ENCODE measurements at regions not wholly inside any gene's neighbourhood (a gene's known extent, or its start where the extent isn't known, plus 50 kb on each side); places are given as distances from the start of the nearest gene placed in this dataset.

GRCh38 chr2:878245-878930 is 72.3 kb upstream of the SNTG2 start:
- Histone ChIP-seq H3K27ac (ENCODE audit: low read depth, low read length) (no peak overlapping the region), H3K27me3 (ENCODE audit: control insufficient read depth in 5 of 5, insufficient read depth in 4 of 5, low read length in 5 of 5) (peaks cover 0 to 35% (median 18%) of the 10 kb centered on the region in 5 donors), H3K9me3 (ENCODE audit: control insufficient read depth in 5 of 5, low read length in 5 of 5) (peaks cover 0 to 4% (median 0%) of the 10 kb centered on the region in 5 donors), H3K36me3 (ENCODE audit: control insufficient read depth in 5 of 5, insufficient read depth in 5 of 5, low read length in 5 of 5) (no peaks in the 10 kb centered on the region), H3K4me1 (ENCODE audit: control insufficient read depth in 5 of 5, insufficient read depth in 5 of 5, low read length in 5 of 5) (peaks cover 0 to 13% (median 0%) of the 10 kb centered on the region in 5 donors), H3K9ac (ENCODE audit: low read length in 5 of 5) (peak overlapping the region in 1 of 5 donors; percentile 71), H3K4me3 (ENCODE audit: low read depth in 1 of 5, low read length in 5 of 5) (no peak overlapping the region)

GRCh38 chr2:877747-878146 is 72.9 kb upstream of the SNTG2 start:
- Histone ChIP-seq H3K4me1 (ENCODE audit: control insufficient read depth in 5 of 5, insufficient read depth in 5 of 5, low read length in 5 of 5) (peaks cover 0 to 11% (median 0%) of the 10 kb centered on the region in 5 donors), H3K9me3 (ENCODE audit: control insufficient read depth in 5 of 5, low read length in 5 of 5) (peaks cover 0 to 4% (median 0%) of the 10 kb centered on the region in 5 donors), H3K27ac (ENCODE audit: low read depth, low read length) (no peak overlapping the region), H3K27me3 (ENCODE audit: control insufficient read depth in 5 of 5, insufficient read depth in 4 of 5, low read length in 5 of 5) (peaks cover 0 to 31% (median 16%) of the 10 kb centered on the region in 5 donors), H3K4me3 (ENCODE audit: low read depth in 1 of 5, low read length in 5 of 5) (no peak overlapping the region), H3K9ac (ENCODE audit: low read length in 5 of 5) (no peak overlapping the region), H3K36me3 (ENCODE audit: control insufficient read depth in 5 of 5, insufficient read depth in 5 of 5, low read length in 5 of 5) (no peaks in the 10 kb centered on the region)

GRCh38 chr2:875687-876615 is 74.7 kb upstream of the SNTG2 start:
- Histone ChIP-seq H3K27me3 (ENCODE audit: control insufficient read depth in 5 of 5, insufficient read depth in 4 of 5, low read length in 5 of 5) (peaks cover 0 to 30% (median 16%) of the 10 kb centered on the region in 5 donors), H3K4me3 (ENCODE audit: low read depth in 1 of 5, low read length in 5 of 5) (no peak overlapping the region), H3K9me3 (ENCODE audit: control insufficient read depth in 5 of 5, low read length in 5 of 5) (peaks cover 0 to 4% (median 0%) of the 10 kb centered on the region in 5 donors), H3K9ac (ENCODE audit: low read length in 5 of 5) (no peak overlapping the region), H3K27ac (ENCODE audit: low read depth, low read length) (no peak overlapping the region), H3K36me3 (ENCODE audit: control insufficient read depth in 5 of 5, insufficient read depth in 5 of 5, low read length in 5 of 5) (no peaks in the 10 kb centered on the region), H3K4me1 (ENCODE audit: control insufficient read depth in 5 of 5, insufficient read depth in 5 of 5, low read length in 5 of 5) (peaks cover 0 to 11% (median 0%) of the 10 kb centered on the region in 5 donors)

- no peaks in the 10 kb centered on the region for H3K36me3 ChIP-seq (ENCODE audit: control insufficient read depth in 5 of 5, insufficient read depth in 5 of 5, low read length in 5 of 5)
- no peak overlapping the region for H3K9ac ChIP-seq (ENCODE audit: low read length in 5 of 5)
- H3K4me3 ChIP-seq (ENCODE audit: low read depth in 1 of 5, low read length in 5 of 5): no peak overlapping the region
- H3K9me3 ChIP-seq (ENCODE audit: control insufficient read depth in 5 of 5, low read length in 5 of 5): peaks cover 0 to 4% (median 0%) of the 10 kb centered on the region in 5 donors
- peaks cover 9 to 31% (median 18%) of the 10 kb centered on the region in 5 donors for H3K27me3 ChIP-seq (ENCODE audit: control insufficient read depth in 5 of 5, insufficient read depth in 4 of 5, low read length in 5 of 5)
- peaks cover 0 to 4% (median 0%) of the 10 kb centered on the region in 5 donors for H3K4me1 ChIP-seq (ENCODE audit: control insufficient read depth in 5 of 5, insufficient read depth in 5 of 5, low read length in 5 of 5)
- H3K27ac ChIP-seq (ENCODE audit: low read depth, low read length): no peak overlapping the region
These were observed 76.7 kb upstream of the SNTG2 start for GRCh38 chr2:873651-874580.

GRCh38 chr2:873027-873426 is 77.6 kb upstream of the SNTG2 start:
- H3K27ac ChIP-seq (ENCODE audit: low read depth, low read length): no peak overlapping the region

GRCh38 chr2:871926-872680 is 78.5 kb upstream of the SNTG2 start:
- Histone ChIP-seq H3K36me3 (ENCODE audit: control insufficient read depth in 5 of 5, insufficient read depth in 5 of 5, low read length in 5 of 5) (no peaks in the 10 kb centered on the region), H3K9me3 (ENCODE audit: control insufficient read depth in 5 of 5, low read length in 5 of 5) (no peaks in the 10 kb centered on the region), H3K27ac (ENCODE audit: low read depth, low read length) (no peak overlapping the region), H3K27me3 (ENCODE audit: control insufficient read depth in 5 of 5, insufficient read depth in 4 of 5, low read length in 5 of 5) (peaks cover 9 to 31% (median 18%) of the 10 kb centered on the region in 5 donors), H3K4me3 (ENCODE audit: low read depth in 1 of 5, low read length in 5 of 5) (no peak overlapping the region), H3K9ac (ENCODE audit: low read length in 5 of 5) (no peak overlapping the region), H3K4me1 (ENCODE audit: control insufficient read depth in 5 of 5, insufficient read depth in 5 of 5, low read length in 5 of 5) (no peaks in the 10 kb centered on the region)

More at GRCh38 chr2:873027-873426, 77.6 kb upstream of the SNTG2 start:
- Histone ChIP-seq H3K4me3 (ENCODE audit: low read depth in 1 of 5, low read length in 5 of 5) (no peak overlapping the region), H3K9me3 (ENCODE audit: control insufficient read depth in 5 of 5, low read length in 5 of 5) (no peaks in the 10 kb centered on the region), H3K27me3 (ENCODE audit: control insufficient read depth in 5 of 5, insufficient read depth in 4 of 5, low read length in 5 of 5) (peaks cover 9 to 31% (median 18%) of the 10 kb centered on the region in 5 donors), H3K9ac (ENCODE audit: low read length in 5 of 5) (no peak overlapping the region), H3K36me3 (ENCODE audit: control insufficient read depth in 5 of 5, insufficient read depth in 5 of 5, low read length in 5 of 5) (no peaks in the 10 kb centered on the region), H3K4me1 (ENCODE audit: control insufficient read depth in 5 of 5, insufficient read depth in 5 of 5, low read length in 5 of 5) (no peaks in the 10 kb centered on the region)

- Histone ChIP-seq H3K4me1 (ENCODE audit: control insufficient read depth in 5 of 5, insufficient read depth in 5 of 5, low read length in 5 of 5) (no peaks in the 10 kb centered on the region), H3K36me3 (ENCODE audit: control insufficient read depth in 5 of 5, insufficient read depth in 5 of 5, low read length in 5 of 5) (no peaks in the 10 kb centered on the region), H3K27me3 (ENCODE audit: control insufficient read depth in 5 of 5, insufficient read depth in 4 of 5, low read length in 5 of 5) (peaks cover 12 to 31% (median 18%) of the 10 kb centered on the region in 5 donors), H3K27ac (ENCODE audit: low read depth, low read length) (no peak overlapping the region), H3K9ac (ENCODE audit: low read length in 5 of 5) (no peak overlapping the region), H3K9me3 (ENCODE audit: control insufficient read depth in 5 of 5, low read length in 5 of 5) (no peaks in the 10 kb centered on the region), H3K4me3 (ENCODE audit: low read depth in 1 of 5, low read length in 5 of 5) (no peak overlapping the region)
These were observed 79.4 kb upstream of the SNTG2 start for GRCh38 chr2:871175-871727.

- Histone ChIP-seq H3K9me3 (ENCODE audit: control insufficient read depth in 5 of 5, low read length in 5 of 5) (no peaks in the 10 kb centered on the region), H3K27me3 (ENCODE audit: control insufficient read depth in 5 of 5, insufficient read depth in 4 of 5, low read length in 5 of 5) (peaks cover 15 to 35% (median 18%) of the 10 kb centered on the region in 5 donors), H3K9ac (ENCODE audit: low read length in 5 of 5) (no peak overlapping the region), H3K36me3 (ENCODE audit: control insufficient read depth in 5 of 5, insufficient read depth in 5 of 5, low read length in 5 of 5) (no peaks in the 10 kb centered on the region), H3K4me3 (ENCODE audit: low read depth in 1 of 5, low read length in 5 of 5) (no peak overlapping the region), H3K4me1 (ENCODE audit: control insufficient read depth in 5 of 5, insufficient read depth in 5 of 5, low read length in 5 of 5) (peaks cover 0 to 2% (median 0%) of the 10 kb centered on the region in 5 donors), H3K27ac (ENCODE audit: low read depth, low read length) (no peak overlapping the region)
These were observed 80.2 kb upstream of the SNTG2 start for GRCh38 chr2:870426-870825.

GRCh38 chr2:869894-870293 is 80.8 kb upstream of the SNTG2 start:
- H3K27ac ChIP-seq (ENCODE audit: low read depth, low read length): no peak overlapping the region

More at GRCh38 chr2:869894-870293, 80.8 kb upstream of the SNTG2 start:
- peaks cover 15 to 35% (median 18%) of the 10 kb centered on the region in 5 donors for H3K27me3 ChIP-seq (ENCODE audit: control insufficient read depth in 5 of 5, insufficient read depth in 4 of 5, low read length in 5 of 5)
- no peaks in the 10 kb centered on the region for H3K36me3 ChIP-seq (ENCODE audit: control insufficient read depth in 5 of 5, insufficient read depth in 5 of 5, low read length in 5 of 5)
- H3K4me1 ChIP-seq (ENCODE audit: control insufficient read depth in 5 of 5, insufficient read depth in 5 of 5, low read length in 5 of 5): peaks cover 0 to 2% (median 0%) of the 10 kb centered on the region in 5 donors
- H3K9ac ChIP-seq (ENCODE audit: low read length in 5 of 5): no peak overlapping the region
- H3K4me3 ChIP-seq (ENCODE audit: low read depth in 1 of 5, low read length in 5 of 5): no peak overlapping the region
- H3K9me3 ChIP-seq (ENCODE audit: control insufficient read depth in 5 of 5, low read length in 5 of 5): no peaks in the 10 kb centered on the region

All from subcutaneous abdominal adipose tissue (tissue), 5 donors.